AG04450 (cell line): ENCODE measurements at regions not wholly inside any gene's neighbourhood (a gene's known extent, or its start where the extent isn't known, plus 50 kb on each side); places are given as distances from the start of the nearest gene placed in this dataset.

Experiments used
- CTCF ChIA-PET: fragments of 300-600, 350-600 bp; formaldehyde crosslinking; extraction: SDS; loops from one replicate; lab custom pipeline; 2022; ENCODE audit warnings: antibody characterized with exemption, inconsistent platforms; lab: Charles Lee
- POLR2A ChIA-PET: fragments of 350-600 bp; formaldehyde crosslinking; extraction: SDS; loops from one replicate; lab custom pipeline; 2021; ENCODE audit warnings: antibody characterized with exemption, inconsistent platforms; lab: Yijun Ruan, JAX
- DNase-seq: peaks from one replicate; pipeline ENCODE4 v3.0.0-alpha.2; 2011; ENCODE audit warnings: low read depth, low spot score
- H3K27ac ChIP-seq: one replicate; pipeline ENCODE4 v1.5.1; 2012; ENCODE audit warnings: low read depth, low read length, control low read depth
- H3K27me3 ChIP-seq: one replicate; pipeline ENCODE4 v1.6.0; 2012; ENCODE audit warnings: low read length; ENCODE audit not compliant: control insufficient read depth, insufficient read depth
- H3K4me3 ChIP-seq: 2 replicates; pipeline ENCODE4 v1.5.1; 2011; ENCODE audit warnings: mild to moderate bottlenecking, low read depth, low read length, control low read depth
- H3K9me3 ChIP-seq: 2 replicates; pipeline ENCODE4 v1.5.1; 2012; ENCODE audit warnings: low read length; ENCODE audit not compliant: control insufficient read depth, insufficient read depth
- TF ChIP-seq, protein P1 (sequence below): IDR thresholded peaks from 2 replicates; pipeline ENCODE4 v1.5.1; 2011; ENCODE audit warnings: low read depth, low read length, control low read depth, inconsistent platforms

DNA sequence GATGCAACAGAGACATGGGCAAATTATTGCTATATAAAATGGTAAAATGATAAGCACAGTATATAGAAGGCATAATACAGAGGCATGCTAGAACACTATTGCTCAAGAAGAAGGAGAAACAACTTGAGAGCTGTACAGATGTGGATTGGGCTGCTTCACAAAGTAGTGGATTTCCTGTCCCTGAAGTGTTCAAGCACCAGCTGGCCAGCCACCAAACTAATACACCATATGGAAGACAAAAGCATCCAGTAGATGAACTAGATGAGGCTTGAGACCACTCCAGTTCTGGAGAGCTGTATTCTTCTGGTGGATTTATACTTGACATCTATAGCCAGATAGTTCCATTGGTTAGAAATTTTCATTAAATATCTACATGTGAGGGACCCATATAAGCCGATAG is 134.1 kb upstream of the GNAO1 start:
- H3K27ac ChIP-seq, result no peak overlapping the region
- H3K4me3 ChIP-seq, result no peak overlapping the region
- TF ChIP-seq, protein P1, sequence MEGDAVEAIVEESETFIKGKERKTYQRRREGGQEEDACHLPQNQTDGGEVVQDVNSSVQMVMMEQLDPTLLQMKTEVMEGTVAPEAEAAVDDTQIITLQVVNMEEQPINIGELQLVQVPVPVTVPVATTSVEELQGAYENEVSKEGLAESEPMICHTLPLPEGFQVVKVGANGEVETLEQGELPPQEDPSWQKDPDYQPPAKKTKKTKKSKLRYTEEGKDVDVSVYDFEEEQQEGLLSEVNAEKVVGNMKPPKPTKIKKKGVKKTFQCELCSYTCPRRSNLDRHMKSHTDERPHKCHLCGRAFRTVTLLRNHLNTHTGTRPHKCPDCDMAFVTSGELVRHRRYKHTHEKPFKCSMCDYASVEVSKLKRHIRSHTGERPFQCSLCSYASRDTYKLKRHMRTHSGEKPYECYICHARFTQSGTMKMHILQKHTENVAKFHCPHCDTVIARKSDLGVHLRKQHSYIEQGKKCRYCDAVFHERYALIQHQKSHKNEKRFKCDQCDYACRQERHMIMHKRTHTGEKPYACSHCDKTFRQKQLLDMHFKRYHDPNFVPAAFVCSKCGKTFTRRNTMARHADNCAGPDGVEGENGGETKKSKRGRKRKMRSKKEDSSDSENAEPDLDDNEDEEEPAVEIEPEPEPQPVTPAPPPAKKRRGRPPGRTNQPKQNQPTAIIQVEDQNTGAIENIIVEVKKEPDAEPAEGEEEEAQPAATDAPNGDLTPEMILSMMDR, result no peak
- DNase-seq, result no peak
- CTCF ChIA-PET, result no interaction called here
- no peaks in the 10 kb centered on the region for H3K9me3 ChIP-seq
- POLR2A ChIA-PET, result no interaction called here
- no peaks in the 10 kb centered on the region for H3K27me3 ChIP-seq

DNA sequence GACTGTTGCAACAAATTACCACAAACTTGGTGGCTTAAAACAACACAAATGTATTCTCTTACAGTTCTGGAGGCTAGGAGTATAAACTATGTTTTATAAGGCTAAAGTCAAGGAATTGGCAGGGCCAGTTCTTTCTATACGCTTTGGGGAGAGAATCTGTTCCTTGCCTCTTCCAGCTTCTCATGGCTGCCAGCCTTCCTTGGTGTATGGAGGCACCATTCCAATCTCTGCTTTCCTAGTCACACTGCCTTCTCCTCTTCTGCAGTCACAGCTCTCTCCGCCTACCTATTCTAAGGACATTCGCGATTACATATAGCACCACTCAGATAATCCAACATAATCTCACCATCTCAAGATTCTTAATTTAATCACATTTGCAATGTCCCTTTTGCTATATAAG is 140.4 kb upstream of the GNAO1 start:
- H3K27me3 ChIP-seq, result no peaks in the 10 kb centered on the region
- ChIA-PET POLR2A (no interaction called here), CTCF (no interaction called here)
- no peak overlapping the region for H3K4me3 ChIP-seq
- H3K9me3 ChIP-seq, result no peaks in the 10 kb centered on the region
- no peak for DNase-seq
- TF ChIP-seq, protein P1, result no peak
- H3K27ac ChIP-seq, result no peak overlapping the region

DNA sequence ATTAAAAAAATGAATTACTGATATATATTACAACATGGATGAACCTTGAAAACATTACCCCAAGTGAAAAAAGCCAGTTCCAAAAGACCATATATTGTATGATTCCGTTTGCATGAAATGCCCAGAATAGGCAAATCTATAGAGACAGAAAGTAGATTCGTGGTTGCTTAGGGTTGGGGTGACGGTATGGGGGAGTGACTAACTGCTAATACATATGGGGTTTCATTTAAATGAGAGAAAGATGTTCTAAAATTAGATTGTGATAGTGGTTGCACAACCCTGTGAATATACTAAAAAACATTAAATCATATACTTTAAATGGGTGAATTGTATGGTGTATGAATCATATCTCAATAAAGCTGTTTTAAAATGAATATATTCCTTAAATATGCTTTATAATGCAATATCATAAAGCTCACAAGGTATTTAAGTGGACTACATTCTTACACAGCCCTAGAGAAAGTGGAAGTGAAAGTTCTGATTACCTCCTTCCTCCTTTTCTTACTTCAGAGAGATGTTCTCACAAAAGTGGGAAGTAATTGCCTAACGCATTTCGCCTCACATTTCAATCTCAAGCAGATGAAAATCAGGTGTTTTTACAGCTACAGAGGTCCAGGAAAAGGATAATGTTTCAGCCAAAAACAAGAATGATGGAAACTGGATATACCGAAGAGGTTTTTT is 142.7 kb upstream of the GNAO1 start:
- H3K9me3 ChIP-seq, result no peaks in the 10 kb centered on the region
- TF ChIP-seq, protein P1, result no peak
- H3K27ac ChIP-seq, result no peak overlapping the region
- H3K4me3 ChIP-seq, result no peak overlapping the region
- DNase-seq, result no peak
- ChIA-PET POLR2A (no interaction called here), CTCF (no interaction called here)
- H3K27me3 ChIP-seq, result no peaks in the 10 kb centered on the region

DNA sequence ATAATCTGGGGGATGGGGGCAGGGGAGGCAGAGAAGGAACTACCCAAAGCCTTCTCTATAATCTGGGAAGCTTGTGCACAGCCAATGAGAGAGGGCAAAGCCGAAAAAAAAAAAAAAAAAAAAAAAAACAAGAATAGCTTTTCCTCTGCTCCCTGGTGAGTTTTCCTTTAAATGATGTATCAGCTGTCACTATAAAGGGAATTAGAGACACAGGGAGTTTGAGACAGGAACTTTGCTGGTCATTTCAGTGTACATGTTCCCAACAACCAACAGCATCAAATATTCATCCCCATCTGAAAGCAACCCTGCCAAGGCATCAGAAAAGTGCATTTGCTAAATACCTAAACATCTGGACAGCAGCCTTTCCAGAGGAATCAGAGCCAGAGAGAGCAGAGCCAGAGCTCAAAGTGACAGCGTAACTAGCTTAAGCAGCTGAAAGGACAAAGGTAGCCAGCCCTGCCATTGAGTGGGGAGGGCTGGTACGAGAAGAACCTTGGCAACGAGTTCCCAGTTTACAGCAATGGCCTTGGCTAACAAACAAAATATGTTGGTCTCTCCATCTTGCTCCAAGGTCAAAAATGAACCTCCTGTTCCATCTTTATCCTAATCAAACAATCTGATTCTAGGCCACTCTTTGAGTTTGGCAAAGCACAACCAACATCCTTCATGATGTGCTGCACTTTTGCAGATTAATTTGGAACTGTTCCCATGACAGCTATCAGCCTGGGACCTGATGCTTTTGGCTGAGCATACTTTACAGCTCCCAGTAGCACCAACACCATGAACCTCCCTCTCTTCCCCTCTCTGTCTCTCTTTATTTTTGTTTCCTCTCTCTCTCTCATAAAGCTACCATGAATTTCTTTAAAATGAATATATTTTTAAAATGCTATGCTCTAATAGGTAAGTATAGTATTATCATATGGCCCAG is 143.7 kb upstream of the GNAO1 start:
- DNase-seq, result no peak
- Histone ChIP-seq H3K27me3 (no peaks in the 10 kb centered on the region), H3K9me3 (no peaks in the 10 kb centered on the region), H3K4me3 (no peak overlapping the region), H3K27ac (no peak overlapping the region)
- ChIA-PET CTCF (no interaction called here), POLR2A (no interaction called here)
- TF ChIP-seq, protein P1, result no peak

DNA sequence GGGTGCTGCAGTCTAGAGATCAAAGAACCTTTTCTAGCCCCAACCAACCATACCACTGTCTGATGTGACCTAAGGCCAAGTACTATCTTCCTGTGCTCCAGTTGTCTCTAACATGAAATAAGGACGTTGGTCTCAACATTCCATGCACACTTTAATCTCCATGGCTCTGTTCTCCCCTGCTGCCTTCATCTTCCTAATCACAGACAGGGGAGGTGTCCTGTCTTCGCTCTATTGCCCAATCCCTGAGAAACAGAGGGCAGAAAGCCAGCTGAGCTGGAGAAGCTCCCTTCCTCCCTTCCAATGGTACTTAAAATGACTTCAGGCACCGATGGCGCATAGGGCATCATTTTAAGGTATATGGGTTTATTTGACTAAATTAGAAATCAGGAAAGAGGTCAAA is 148.9 kb upstream of the GNAO1 start:
- no peaks in the 10 kb centered on the region for H3K27me3 ChIP-seq
- no peaks in the 10 kb centered on the region for H3K9me3 ChIP-seq
- TF ChIP-seq, protein P1, result no peak
- H3K27ac ChIP-seq, result no peak overlapping the region
- H3K4me3 ChIP-seq, result no peak overlapping the region
- POLR2A ChIA-PET, result no interaction called here
- CTCF ChIA-PET, result no interaction called here
- DNase-seq, result no peak
